GM12878 (cell line): ENCODE measurements at regions not wholly inside any gene's neighbourhood (a gene's known extent, or its start where the extent isn't known, plus 50 kb on each side); places are given as distances from the start of the nearest gene placed in this dataset.

Experiments used
- CREM ChIP-seq: IDR thresholded peaks from 2 replicates; pipeline ENCODE4 v1.6.1; 2014; ENCODE audit warnings: antibody characterized with exemption, low read depth
- CTCF ChIP-seq, 3 experiments: IDR thresholded peaks in 2 of 3; conservative IDR thresholded peaks in 1 of 3; 2 replicates each; pipeline ENCODE4 v1.5.1; 2011; ENCODE audit warnings: low read depth in 3 of 3, low read length in 3 of 3, mild to moderate bottlenecking in 3 of 3, control low read depth in 2 of 3, moderate library complexity in 2 of 3, inconsistent platforms in 1 of 3, mixed read lengths in 1 of 3; ENCODE audit not compliant: control insufficient read depth in 2 of 3, insufficient read depth in 1 of 3; ENCODE audit errors: extremely low read depth in 1 of 3
- EZH2 ChIP-seq: IDR thresholded peaks from 2 replicates; pipeline ENCODE4 v1.6.1; 2012; ENCODE audit warnings: low read depth, mild to moderate bottlenecking, control low read depth, inconsistent platforms, low read length, borderline replicate concordance; ENCODE audit not compliant: control insufficient read depth
- GABPA ChIP-seq: IDR thresholded peaks from 2 replicates; pipeline ENCODE4 v1.6.1; 2014; ENCODE audit warnings: antibody characterized with exemption, low read depth, mild to moderate bottlenecking, inconsistent platforms
- POLR2A ChIP-seq: IDR thresholded peaks from 2 replicates; pipeline ENCODE4 v1.6.1; 2011; ENCODE audit warnings: low read depth, mild to moderate bottlenecking, low read length
- RAD51 ChIP-seq: fragments of 450-650 bp; IDR thresholded peaks from 2 replicates; pipeline ENCODE4 v1.6.1; 2016; ENCODE audit warnings: moderate library complexity, mild to moderate bottlenecking, inconsistent platforms
- REST ChIP-seq: IDR thresholded peaks from 2 replicates; pipeline ENCODE4 v1.6.1; 2012; ENCODE audit warnings: mild to moderate bottlenecking, low read depth, low read length
- SIN3A ChIP-seq: IDR thresholded peaks from 2 replicates; pipeline ENCODE4 v1.6.1; 2012; ENCODE audit warnings: low read depth, low read length, improper control_type of control experiment
- SRF ChIP-seq, 2 experiments: IDR thresholded peaks; 2 replicates each; pipeline ENCODE4 v1.6.1; 2011; ENCODE audit warnings: low read depth in 2 of 2, low read length in 2 of 2, mild to moderate bottlenecking in 1 of 2, moderate library complexity in 1 of 2
- ZNF384 ChIP-seq: IDR thresholded peaks from 2 replicates; pipeline ENCODE4 v1.6.1; 2012; ENCODE audit warnings: low read depth, mild to moderate bottlenecking, low read length, improper control_type of control experiment, borderline replicate concordance
- ZNF592 ChIP-seq: fragments of 450-650 bp; IDR thresholded peaks from 2 replicates; pipeline ENCODE4 v1.6.1; 2017; ENCODE audit warnings: mild to moderate bottlenecking, moderate library complexity

- TF ChIP-seq ZNF592, result no peak
- TF ChIP-seq POLR2A, result no peak
- TF ChIP-seq CTCF (IDR thresholded peaks at IDR 0.05 in 2 of 3, conservative IDR thresholded peaks at IDR 0.05 in 1 of 3; ENCODE audit: control insufficient read depth in 2 of 3, extremely low read depth in 1 of 3, insufficient read depth in 1 of 3, low read depth in 3 of 3, low read length in 3 of 3), result no peak
- TF ChIP-seq GABPA, result no peak
- TF ChIP-seq REST, result no peak
- TF ChIP-seq SRF (IDR thresholded peaks at IDR 0.05; ENCODE audit: low read depth in 2 of 2, low read length in 2 of 2), result no peak
- no peak for TF ChIP-seq RAD51
- no peak for TF ChIP-seq ZNF384
- no peak for TF ChIP-seq EZH2
- no peak for TF ChIP-seq SIN3A
- no peak for TF ChIP-seq CREM
Measured at GRCh38 chr1:80305466-80305865, 1298.9 kb upstream of the ADGRL4 start.
